ENCODE measurements at regions not wholly inside any gene's neighbourhood (a gene's known extent, or its start where the extent isn't known, plus 50 kb on each side); places are given as distances from the start of the nearest gene placed in this dataset.
"Not testable (repeated sequence)": the region's sequence is repeated elsewhere in the genome, so short reads cannot be mapped to it uniquely, and the experiment has no call there.

GRCh38 chr20:20784450-20784849, 72.0 kb upstream of the RALGAPA2 start:
- not testable (repeated sequence) for H3K36me3 ChIP-seq (ENCODE audit: insufficient read depth, low read length); H3K9ac ChIP-seq (ENCODE audit: low read depth, low read length); H3K4me1 ChIP-seq (ENCODE audit: insufficient read depth, low read length); H3K9me3 ChIP-seq (ENCODE audit: control insufficient read depth, insufficient read depth, low read length)

GRCh38 chr20:20783450-20783849, 71.0 kb upstream of the RALGAPA2 start:
- Histone ChIP-seq H3K36me3 (ENCODE audit: insufficient read depth, low read length) (no peaks in the 10 kb centered on the region), H3K9ac (ENCODE audit: low read depth, low read length) (no peak overlapping the region), H3K4me1 (ENCODE audit: insufficient read depth, low read length) (no peaks in the 10 kb centered on the region), H3K9me3 (ENCODE audit: control insufficient read depth, insufficient read depth, low read length) (no peaks in the 10 kb centered on the region)

DNA sequence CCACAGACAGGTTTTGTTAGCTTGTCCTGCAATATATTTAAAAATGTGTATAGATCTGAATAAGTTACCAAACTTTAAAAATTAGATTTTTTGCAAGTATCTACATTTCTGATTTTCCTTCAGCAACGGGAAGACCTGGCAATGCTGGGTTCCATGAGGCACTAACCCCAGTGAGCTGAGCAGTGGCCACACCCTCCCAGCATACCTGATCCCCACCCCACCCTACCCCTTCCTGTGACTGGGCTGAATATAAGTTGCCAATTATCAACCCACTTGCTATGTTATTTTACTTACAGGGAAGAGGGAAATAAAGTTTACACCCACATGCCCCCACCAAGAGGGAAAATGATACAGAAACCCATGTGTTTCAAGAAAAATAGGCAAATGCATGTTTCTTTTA, 70.3 kb upstream of the RALGAPA2 start:
- no peaks in the 10 kb centered on the region for H3K36me3 ChIP-seq (ENCODE audit: insufficient read depth, low read length)
- H3K4me1 ChIP-seq (ENCODE audit: insufficient read depth, low read length) = no peaks in the 10 kb centered on the region
- H3K9ac ChIP-seq (ENCODE audit: low read depth, low read length) = no peak overlapping the region
- H3K9me3 ChIP-seq (ENCODE audit: control insufficient read depth, insufficient read depth, low read length) = no peaks in the 10 kb centered on the region

DNA sequence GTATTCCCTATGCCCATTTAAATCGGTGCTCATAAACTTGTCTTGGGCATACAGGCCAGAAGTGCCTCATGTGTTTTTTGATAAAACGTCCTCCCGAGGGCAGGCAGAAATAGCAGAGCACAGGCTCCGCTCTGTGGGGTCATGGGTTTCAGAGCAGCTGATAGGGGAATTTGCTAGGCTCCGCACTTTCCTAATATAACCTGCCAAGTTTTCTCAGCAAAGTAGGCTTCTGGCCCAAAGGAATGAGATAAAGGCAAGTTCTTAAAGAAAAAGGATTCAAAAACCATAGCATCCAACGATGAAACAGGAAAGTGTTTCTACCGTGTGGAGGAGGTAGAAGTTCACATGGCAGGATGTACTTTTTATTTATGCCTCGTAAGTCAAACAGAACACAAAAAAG, 69.8 kb upstream of the RALGAPA2 start:
- H3K4me1 ChIP-seq (ENCODE audit: insufficient read depth, low read length) = no peaks in the 10 kb centered on the region
- no peak overlapping the region for H3K9ac ChIP-seq (ENCODE audit: low read depth, low read length)
- no peaks in the 10 kb centered on the region for H3K9me3 ChIP-seq (ENCODE audit: control insufficient read depth, insufficient read depth, low read length)
- no peaks in the 10 kb centered on the region for H3K36me3 ChIP-seq (ENCODE audit: insufficient read depth, low read length)

- Histone ChIP-seq H3K4me1 (ENCODE audit: insufficient read depth, low read length) (no peaks in the 10 kb centered on the region), H3K9ac (ENCODE audit: low read depth, low read length) (no peak overlapping the region), H3K36me3 (ENCODE audit: insufficient read depth, low read length) (no peaks in the 10 kb centered on the region), H3K9me3 (ENCODE audit: control insufficient read depth, insufficient read depth, low read length) (no peaks in the 10 kb centered on the region)
These were observed 68.6 kb upstream of the RALGAPA2 start for GRCh38 chr20:20781029-20781428.

- H3K4me1 ChIP-seq (ENCODE audit: insufficient read depth, low read length) = no peaks in the 10 kb centered on the region
- H3K9ac ChIP-seq (ENCODE audit: low read depth, low read length) = no peak overlapping the region
- no peaks in the 10 kb centered on the region for H3K36me3 ChIP-seq (ENCODE audit: insufficient read depth, low read length)
- H3K9me3 ChIP-seq (ENCODE audit: control insufficient read depth, insufficient read depth, low read length) = no peaks in the 10 kb centered on the region
These were observed 67.8 kb upstream of the RALGAPA2 start for GRCh38 chr20:20780127-20780824.

DNA sequence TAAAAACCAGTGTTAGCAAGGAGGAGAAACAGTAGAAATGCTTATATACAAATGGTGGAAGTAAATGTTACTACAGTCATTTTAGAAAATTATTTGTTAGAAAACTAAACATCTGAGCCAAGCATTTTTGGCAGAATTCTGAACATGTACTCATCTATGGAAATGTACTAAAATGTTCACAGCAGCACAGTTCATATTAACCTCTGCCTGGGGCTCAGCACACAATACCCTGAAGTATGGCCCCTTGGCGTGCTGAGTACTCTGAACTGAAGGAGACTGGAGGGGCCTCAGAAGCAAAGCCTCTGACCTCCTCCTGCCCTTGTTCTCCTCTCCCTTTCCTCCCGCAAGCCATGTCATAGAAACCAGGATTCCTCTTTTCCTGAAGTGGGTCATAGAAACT, 66.2 kb upstream of the RALGAPA2 start:
- Histone ChIP-seq H3K4me1 (ENCODE audit: insufficient read depth, low read length) (no peaks in the 10 kb centered on the region), H3K9ac (ENCODE audit: low read depth, low read length) (no peak overlapping the region), H3K36me3 (ENCODE audit: insufficient read depth, low read length) (no peaks in the 10 kb centered on the region), H3K9me3 (ENCODE audit: control insufficient read depth, insufficient read depth, low read length) (no peaks in the 10 kb centered on the region)

- Histone ChIP-seq H3K9ac (ENCODE audit: low read depth, low read length) (no peak overlapping the region), H3K36me3 (ENCODE audit: insufficient read depth, low read length) (no peaks in the 10 kb centered on the region), H3K4me1 (ENCODE audit: insufficient read depth, low read length) (no peaks in the 10 kb centered on the region), H3K9me3 (ENCODE audit: control insufficient read depth, insufficient read depth, low read length) (no peaks in the 10 kb centered on the region)
These were observed 60.1 kb upstream of the RALGAPA2 start for GRCh38 chr20:20772497-20773085.

GRCh38 chr20:20768202-20768815, 55.9 kb upstream of the RALGAPA2 start:
- Histone ChIP-seq H3K36me3 (ENCODE audit: insufficient read depth, low read length) (no peaks in the 10 kb centered on the region), H3K9ac (ENCODE audit: low read depth, low read length) (no peak overlapping the region), H3K4me1 (ENCODE audit: insufficient read depth, low read length) (no peaks in the 10 kb centered on the region), H3K9me3 (ENCODE audit: control insufficient read depth, insufficient read depth, low read length) (no peaks in the 10 kb centered on the region)

- no peaks in the 10 kb centered on the region for H3K36me3 ChIP-seq (ENCODE audit: insufficient read depth, low read length)
- H3K4me1 ChIP-seq (ENCODE audit: insufficient read depth, low read length) = no peaks in the 10 kb centered on the region
- no peaks in the 10 kb centered on the region for H3K9me3 ChIP-seq (ENCODE audit: control insufficient read depth, insufficient read depth, low read length)
- no peak overlapping the region for H3K9ac ChIP-seq (ENCODE audit: low read depth, low read length)
These were observed 53.4 kb upstream of the RALGAPA2 start for GRCh38 chr20:20765696-20766365.

GRCh38 chr20:20763650-20764049, 51.2 kb upstream of the RALGAPA2 start:
- H3K4me1 ChIP-seq (ENCODE audit: insufficient read depth, low read length) = no peaks in the 10 kb centered on the region

More at GRCh38 chr20:20763650-20764049, 51.2 kb upstream of the RALGAPA2 start:
- Histone ChIP-seq H3K9me3 (ENCODE audit: control insufficient read depth, insufficient read depth, low read length) (no peaks in the 10 kb centered on the region), H3K36me3 (ENCODE audit: insufficient read depth, low read length) (no peaks in the 10 kb centered on the region), H3K9ac (ENCODE audit: low read depth, low read length) (no peak overlapping the region)

All from ES-I3 (cell line).